Upper lobe of right lung (tissue), 1 donor: ENCODE measurements at regions not wholly inside any gene's neighbourhood (a gene's known extent, or its start where the extent isn't known, plus 50 kb on each side); places are given as distances from the start of the nearest gene placed in this dataset.

ENCODE experiments used
- ATAC-seq: fragments of 200-7000 bp; cut with Tn5 transposase; one replicate; pipeline ENCODE4 v1.9.1; 2020; ENCODE audit warnings: mild to moderate bottlenecking, moderate library complexity
- DNase-seq: peaks from one replicate; pipeline ENCODE4 v3.0.0-alpha.2; 2020
- H3K27ac ChIP-seq: fragments of 200-600 bp; one replicate; pipeline ENCODE4 v1.8.0; 2022
- H3K27me3 ChIP-seq: fragments of 200-600 bp; one replicate; pipeline ENCODE4 v1.8.0; 2022; ENCODE audit warnings: mild to moderate bottlenecking
- H3K36me3 ChIP-seq: fragments of 200-600 bp; one replicate; pipeline ENCODE4 v1.8.0; 2022
- H3K4me1 ChIP-seq: fragments of 200-600 bp; one replicate; pipeline ENCODE4 v1.8.0; 2022
- H3K4me3 ChIP-seq: fragments of 200-600 bp; one replicate; pipeline ENCODE4 v1.8.0; 2022; ENCODE audit warnings: mild to moderate bottlenecking
- H3K9me3 ChIP-seq: fragments of 200-600 bp; one replicate; pipeline ENCODE4 v1.8.0; 2022
- intact Hi-C: fragments of 100-400 bp; cut with DNase I; formaldehyde crosslinking; loops from one replicate; pipeline ENCODE4 v1.11.0; 2022
- TF ChIP-seq, protein P1 (sequence below): fragments of 200-600 bp; IDR thresholded peaks from one replicate; pipeline ENCODE4 v1.8.0; 2022; ENCODE audit warnings: antibody characterized with exemption
- donor health status: DM: no; HTN: yes; CAD: no; lungs with severe emphysema.

DNA sequence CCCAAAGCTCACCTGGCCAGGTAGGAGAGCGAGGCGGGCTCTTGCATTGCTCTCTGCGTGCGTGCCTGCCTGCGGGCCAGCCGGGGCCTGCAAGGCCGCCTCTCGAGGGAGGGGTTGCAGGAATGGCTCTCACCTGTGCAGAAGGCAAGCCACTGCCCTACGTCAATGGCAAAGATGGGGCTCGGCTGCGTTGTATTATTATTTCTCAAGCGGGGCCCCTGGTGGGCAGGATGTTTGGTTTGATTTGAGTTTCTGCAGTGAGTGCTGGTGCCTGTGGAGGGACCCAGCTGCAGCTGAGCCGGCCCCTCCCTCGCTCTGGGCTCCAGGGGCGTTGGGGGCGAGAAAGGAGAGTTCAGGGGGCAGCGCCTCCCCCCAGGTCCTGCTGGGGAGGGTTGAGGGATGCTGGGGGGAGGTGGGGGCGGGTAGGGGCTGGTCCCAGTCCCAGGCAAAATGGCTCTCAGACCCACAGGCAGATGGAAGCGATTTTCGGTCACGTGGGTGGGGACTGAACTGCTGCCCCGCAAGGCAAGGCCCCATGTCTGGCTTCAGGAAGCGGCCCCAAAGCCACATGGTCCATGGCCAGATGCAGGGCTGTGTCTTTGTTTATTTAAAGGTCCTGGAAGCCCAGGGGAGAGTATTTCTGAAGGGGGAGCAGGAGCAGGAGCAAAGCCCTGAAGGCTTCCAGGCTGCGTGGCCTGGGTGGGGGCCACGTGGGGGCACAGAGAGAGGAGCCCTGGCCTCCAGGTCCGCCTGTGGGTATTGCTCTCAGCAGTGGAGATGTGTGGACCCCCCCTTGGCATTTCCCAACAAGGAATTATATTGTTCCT is 338.8 kb downstream of the SEC14L1 start:
- intact Hi-C loops: no loop called here
- H3K27ac ChIP-seq: no peak overlapping the region
- no peaks in the 10 kb centered on the region for H3K27me3 ChIP-seq
- TF ChIP-seq, protein P1, sequence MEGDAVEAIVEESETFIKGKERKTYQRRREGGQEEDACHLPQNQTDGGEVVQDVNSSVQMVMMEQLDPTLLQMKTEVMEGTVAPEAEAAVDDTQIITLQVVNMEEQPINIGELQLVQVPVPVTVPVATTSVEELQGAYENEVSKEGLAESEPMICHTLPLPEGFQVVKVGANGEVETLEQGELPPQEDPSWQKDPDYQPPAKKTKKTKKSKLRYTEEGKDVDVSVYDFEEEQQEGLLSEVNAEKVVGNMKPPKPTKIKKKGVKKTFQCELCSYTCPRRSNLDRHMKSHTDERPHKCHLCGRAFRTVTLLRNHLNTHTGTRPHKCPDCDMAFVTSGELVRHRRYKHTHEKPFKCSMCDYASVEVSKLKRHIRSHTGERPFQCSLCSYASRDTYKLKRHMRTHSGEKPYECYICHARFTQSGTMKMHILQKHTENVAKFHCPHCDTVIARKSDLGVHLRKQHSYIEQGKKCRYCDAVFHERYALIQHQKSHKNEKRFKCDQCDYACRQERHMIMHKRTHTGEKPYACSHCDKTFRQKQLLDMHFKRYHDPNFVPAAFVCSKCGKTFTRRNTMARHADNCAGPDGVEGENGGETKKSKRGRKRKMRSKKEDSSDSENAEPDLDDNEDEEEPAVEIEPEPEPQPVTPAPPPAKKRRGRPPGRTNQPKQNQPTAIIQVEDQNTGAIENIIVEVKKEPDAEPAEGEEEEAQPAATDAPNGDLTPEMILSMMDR: no peak
- peaks cover 19% of the 10 kb centered on the region for H3K36me3 ChIP-seq
- ATAC-seq (no peak), DNase-seq (no peak)
- H3K4me1 ChIP-seq: peaks cover 51% of the 10 kb centered on the region
- H3K4me3 ChIP-seq: no peak overlapping the region
- H3K9me3 ChIP-seq: no peaks in the 10 kb centered on the region

DNA sequence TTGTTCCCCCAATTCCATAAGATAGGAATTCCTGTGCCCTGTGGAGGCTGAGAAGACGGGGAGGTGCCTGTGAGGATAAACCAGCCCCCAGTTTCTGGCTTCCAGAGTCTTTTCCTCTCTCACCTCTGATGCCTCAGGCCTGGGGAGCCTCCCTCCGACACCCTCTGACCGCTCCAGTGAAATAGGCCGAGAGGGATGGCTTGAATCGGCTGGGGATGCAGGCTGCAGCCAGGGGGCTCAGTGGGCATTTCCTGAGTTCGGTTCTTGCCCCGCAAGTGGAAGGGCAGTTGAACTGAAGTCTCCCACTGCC is 339.4 kb downstream of the SEC14L1 start:
- no peaks in the 10 kb centered on the region for H3K27me3 ChIP-seq
- H3K9me3 ChIP-seq: no peaks in the 10 kb centered on the region
- TF ChIP-seq, protein P1: no peak
- peaks cover 45% of the 10 kb centered on the region for H3K4me1 ChIP-seq
- intact Hi-C loops: no loop called here
- no peak overlapping the region for H3K4me3 ChIP-seq
- DNase-seq: no peak
- ATAC-seq: no peak
- H3K27ac ChIP-seq: no peak overlapping the region
- peaks cover 19% of the 10 kb centered on the region for H3K36me3 ChIP-seq

DNA sequence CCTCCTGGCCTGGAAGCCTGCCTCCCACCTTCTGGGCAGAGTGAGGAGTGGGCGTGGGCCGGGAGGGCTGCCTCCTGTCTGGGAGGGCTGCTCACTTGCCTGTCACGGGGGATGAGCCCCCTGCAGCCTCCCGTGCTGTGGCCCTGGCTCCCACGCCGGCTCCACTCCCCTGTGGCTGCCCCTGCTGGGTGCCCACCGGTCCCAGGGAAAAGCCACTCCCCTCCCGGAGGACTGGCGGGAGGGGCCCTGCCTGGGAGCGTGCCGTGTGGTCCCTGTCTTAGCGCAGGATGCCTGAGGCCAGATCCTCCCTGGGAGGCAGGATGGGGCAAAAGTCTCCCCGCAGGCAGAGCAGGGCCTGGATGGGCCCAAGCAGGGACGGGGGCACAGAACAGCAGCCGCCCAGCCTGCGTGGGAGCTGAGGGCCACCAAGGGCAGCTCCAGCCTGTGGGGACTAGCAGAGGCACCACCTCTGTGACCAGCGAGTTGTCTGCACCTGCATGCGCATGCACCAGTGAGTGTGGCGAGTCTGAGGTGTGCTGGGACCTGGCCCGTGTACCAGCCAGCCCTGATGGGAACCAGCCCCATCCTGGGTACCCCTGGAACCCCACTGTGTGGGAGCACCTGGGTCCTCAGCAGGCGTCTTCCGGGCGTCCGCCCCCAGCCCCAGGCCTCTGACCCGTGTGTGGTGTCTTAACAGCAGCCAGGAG is 339.9 kb downstream of the SEC14L1 start:
- no peak for DNase-seq
- peaks cover 40% of the 10 kb centered on the region for H3K4me1 ChIP-seq
- H3K27me3 ChIP-seq: no peaks in the 10 kb centered on the region
- no peak overlapping the region for H3K27ac ChIP-seq
- TF ChIP-seq, protein P1: no peak
- intact Hi-C loops: no loop called here
- H3K4me3 ChIP-seq: no peak overlapping the region
- H3K36me3 ChIP-seq: peaks cover 19% of the 10 kb centered on the region
- no peak for ATAC-seq
- no peaks in the 10 kb centered on the region for H3K9me3 ChIP-seq

DNA sequence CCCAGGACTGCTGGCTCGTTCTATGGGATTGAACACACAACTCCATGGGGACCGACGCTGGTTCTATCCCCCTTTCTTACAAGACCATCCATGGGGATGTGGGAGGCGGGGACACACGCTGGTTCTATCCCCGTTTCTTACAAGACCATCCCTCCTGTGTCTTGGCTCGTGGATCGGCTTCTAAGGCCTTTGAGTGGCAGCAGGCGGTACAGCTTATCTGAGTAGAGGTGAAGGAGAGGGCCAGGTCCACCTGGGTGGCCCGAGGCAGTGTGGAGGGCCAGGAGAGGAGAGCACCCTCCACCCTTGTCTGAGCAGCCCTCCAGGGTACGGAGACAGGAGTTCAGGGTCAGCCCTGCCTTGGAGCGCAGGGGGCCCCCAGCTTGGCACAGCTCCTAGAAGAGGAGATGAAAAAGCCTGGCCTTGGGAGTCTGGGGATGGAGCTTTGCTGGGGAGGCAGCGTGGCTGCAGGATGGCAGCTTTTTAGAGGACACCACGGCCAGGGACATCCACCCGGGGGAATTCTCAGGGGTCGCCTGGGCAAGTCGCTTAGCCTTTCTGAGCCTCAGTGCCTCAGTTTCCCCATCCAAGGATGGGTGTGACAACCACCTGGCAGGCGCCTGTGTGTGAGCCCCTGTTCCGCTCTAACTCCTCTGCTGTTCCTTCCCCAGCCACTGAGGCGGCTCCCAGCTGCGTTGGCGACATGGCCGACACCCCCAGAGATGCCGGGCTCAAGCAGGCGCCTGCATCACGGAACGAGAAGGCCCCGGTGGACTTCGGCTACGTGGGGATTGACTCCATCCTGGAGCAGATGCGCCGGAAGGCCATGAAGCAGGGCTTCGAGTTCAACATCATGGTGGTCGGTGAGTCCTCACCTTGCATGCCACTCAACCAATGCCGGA is 341.0 kb downstream of the SEC14L1 start:
- ATAC-seq: no peak
- TF ChIP-seq, protein P1: no peak
- H3K27ac ChIP-seq: no peak overlapping the region
- H3K9me3 ChIP-seq: no peaks in the 10 kb centered on the region
- intact Hi-C loops: no loop called here
- H3K4me1 ChIP-seq: peaks cover 30% of the 10 kb centered on the region
- peaks cover 23% of the 10 kb centered on the region for H3K36me3 ChIP-seq
- H3K27me3 ChIP-seq: no peaks in the 10 kb centered on the region
- no peak for DNase-seq
- H3K4me3 ChIP-seq: no peak overlapping the region

DNA sequence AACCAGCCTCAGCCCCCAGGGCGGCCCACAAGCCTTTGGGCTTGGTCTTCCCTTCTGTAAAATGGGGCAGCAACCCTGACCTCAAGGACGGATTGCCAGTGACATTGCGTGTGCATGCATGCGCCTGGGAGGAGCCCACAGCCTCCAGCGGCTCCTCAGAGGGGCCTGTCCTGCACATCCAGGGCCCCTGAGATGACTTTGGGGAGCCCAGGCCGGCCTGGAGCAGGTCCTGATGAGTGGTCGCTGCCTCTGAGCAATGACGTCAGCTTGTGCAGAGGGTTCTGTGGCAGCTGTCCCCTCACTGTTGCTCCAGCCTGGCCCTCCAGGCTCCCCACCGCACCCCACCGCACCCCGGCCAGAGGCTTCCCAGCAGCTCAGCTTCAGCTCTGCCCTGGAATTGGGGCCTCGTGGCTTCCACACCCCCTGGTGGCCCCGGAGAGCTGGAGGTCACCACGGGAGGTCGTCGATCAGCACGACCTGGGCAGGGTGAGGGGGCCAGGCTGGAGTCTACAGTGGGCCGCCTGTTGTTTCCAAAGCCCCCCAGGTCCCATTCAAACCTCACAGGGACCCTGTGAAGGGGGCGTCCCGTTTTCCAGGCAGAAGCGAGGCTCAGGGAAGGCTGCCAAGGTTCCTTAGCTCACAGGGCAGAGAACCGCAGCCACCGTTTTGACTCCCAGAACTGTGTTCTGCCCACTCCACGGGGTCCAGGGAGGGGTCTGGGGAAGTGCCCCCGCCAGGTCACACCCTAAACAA is 341.8 kb downstream of the SEC14L1 start:
- H3K9me3 ChIP-seq: no peaks in the 10 kb centered on the region
- no peak for DNase-seq
- H3K27ac ChIP-seq: no peak overlapping the region
- intact Hi-C loops: no loop called here
- ATAC-seq: no peak
- H3K36me3 ChIP-seq: peaks cover 28% of the 10 kb centered on the region
- peaks cover 22% of the 10 kb centered on the region for H3K4me1 ChIP-seq
- H3K27me3 ChIP-seq: no peaks in the 10 kb centered on the region
- TF ChIP-seq, protein P1: no peak
- no peak overlapping the region for H3K4me3 ChIP-seq
